Suprapubic skin (tissue), 4 donors: ENCODE measurements at regions not wholly inside any gene's neighbourhood (a gene's known extent, or its start where the extent isn't known, plus 50 kb on each side); places are given as distances from the start of the nearest gene placed in this dataset.
"Not testable (repeated sequence)": the region's sequence is repeated elsewhere in the genome, so short reads cannot be mapped to it uniquely, and the experiment has no call there.

ENCODE experiments used
- DNase-seq, 2 donors: peaks; one replicate each; pipeline ENCODE4 v3.0.0-alpha.2; 2019; ENCODE audit warnings: low spot score in 2 of 2
- H3K27ac ChIP-seq: fragments of 200-600 bp; sonication (generic); one replicate; pipeline ENCODE4 v1.5.1; 2019
- H3K27me3 ChIP-seq: fragments of 200-600 bp; sonication (generic); one replicate; pipeline ENCODE4 v1.5.1; 2019
- H3K36me3 ChIP-seq: fragments of 200-600 bp; sonication (generic); one replicate; pipeline ENCODE4 v1.5.1; 2019
- H3K4me1 ChIP-seq: fragments of 200-600 bp; sonication (generic); one replicate; pipeline ENCODE4 v1.5.1; 2019
- H3K4me3 ChIP-seq: fragments of 200-600 bp; sonication (generic); one replicate; pipeline ENCODE4 v1.5.1; 2019; ENCODE audit warnings: mild to moderate bottlenecking
- H3K9me3 ChIP-seq: fragments of 200-600 bp; sonication (generic); one replicate; pipeline ENCODE4 v1.5.1; 2019
- WGBS: methylation state at CpG from one replicate; pipeline ENCODE4 v1.1.5; 2018; 5-methylcytosine and 5-hydroxymethylcytosine counted together

DNA sequence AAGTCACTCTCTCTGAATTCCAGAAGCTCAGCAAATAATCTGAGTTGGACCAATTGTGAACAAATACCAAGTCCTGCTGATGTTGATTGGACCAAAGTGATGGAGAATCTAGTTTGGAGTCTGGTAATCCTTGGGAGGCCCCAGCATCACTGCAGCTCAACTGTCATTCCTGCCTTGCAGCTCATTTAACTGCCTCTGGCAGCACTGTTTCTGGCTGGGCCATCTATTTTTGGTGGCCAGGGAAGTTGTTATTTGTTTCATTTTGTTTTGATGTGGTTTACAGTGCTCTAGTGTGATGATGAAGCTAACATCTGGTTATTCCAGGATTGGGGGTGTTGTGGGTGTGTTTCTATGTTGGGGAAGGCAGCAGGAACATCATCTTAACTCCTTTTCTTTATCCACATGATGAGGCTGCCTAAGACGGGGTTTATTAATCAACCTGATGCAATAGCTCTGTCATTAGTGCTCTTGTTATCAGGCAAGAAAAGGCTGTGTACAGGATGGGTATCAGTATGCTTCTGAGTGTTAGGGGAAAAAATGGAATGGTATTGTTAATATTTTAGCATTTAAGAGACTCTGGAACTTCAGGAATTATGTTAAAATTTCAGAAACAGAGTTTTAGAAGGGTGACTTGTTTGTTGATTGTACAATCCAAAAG lies 91.7 kb upstream of the SEC22B start:
- H3K9me3 ChIP-seq, H3K27me3 ChIP-seq, H3K36me3 ChIP-seq, H3K27ac ChIP-seq, H3K4me1 ChIP-seq, H3K4me3 ChIP-seq: not testable (repeated sequence)
- WGBS: no CpG with 5 or more reads among the region's 1 CpG
- DNase-seq: peak in 1 of 2 donors; percentile 44

DNA sequence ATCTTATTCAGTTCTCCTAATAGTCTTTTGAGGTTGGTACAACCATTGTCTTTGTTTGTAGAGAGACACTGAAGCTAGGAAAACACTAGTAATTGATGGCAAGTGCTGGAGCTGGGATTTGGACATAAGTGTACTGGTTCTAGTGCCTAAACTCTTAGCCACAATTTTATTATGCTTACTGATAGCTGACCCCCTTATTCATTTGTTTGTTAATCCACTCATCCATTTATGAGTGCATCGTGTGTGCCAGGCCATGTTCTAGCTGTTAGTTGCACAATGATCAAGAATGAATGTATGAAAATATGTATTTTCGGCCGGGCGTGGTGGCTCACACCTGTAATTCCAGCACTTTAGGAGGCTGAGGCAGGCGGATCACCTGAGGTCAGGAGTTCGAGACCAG lies 88.2 kb upstream of the SEC22B start:
- H3K36me3 ChIP-seq, DNase-seq, H3K27ac ChIP-seq, H3K4me3 ChIP-seq, H3K27me3 ChIP-seq, H3K4me1 ChIP-seq, H3K9me3 ChIP-seq: not testable (repeated sequence)
- WGBS: no CpG with 5 or more reads among the region's 6 CpGs

DNA sequence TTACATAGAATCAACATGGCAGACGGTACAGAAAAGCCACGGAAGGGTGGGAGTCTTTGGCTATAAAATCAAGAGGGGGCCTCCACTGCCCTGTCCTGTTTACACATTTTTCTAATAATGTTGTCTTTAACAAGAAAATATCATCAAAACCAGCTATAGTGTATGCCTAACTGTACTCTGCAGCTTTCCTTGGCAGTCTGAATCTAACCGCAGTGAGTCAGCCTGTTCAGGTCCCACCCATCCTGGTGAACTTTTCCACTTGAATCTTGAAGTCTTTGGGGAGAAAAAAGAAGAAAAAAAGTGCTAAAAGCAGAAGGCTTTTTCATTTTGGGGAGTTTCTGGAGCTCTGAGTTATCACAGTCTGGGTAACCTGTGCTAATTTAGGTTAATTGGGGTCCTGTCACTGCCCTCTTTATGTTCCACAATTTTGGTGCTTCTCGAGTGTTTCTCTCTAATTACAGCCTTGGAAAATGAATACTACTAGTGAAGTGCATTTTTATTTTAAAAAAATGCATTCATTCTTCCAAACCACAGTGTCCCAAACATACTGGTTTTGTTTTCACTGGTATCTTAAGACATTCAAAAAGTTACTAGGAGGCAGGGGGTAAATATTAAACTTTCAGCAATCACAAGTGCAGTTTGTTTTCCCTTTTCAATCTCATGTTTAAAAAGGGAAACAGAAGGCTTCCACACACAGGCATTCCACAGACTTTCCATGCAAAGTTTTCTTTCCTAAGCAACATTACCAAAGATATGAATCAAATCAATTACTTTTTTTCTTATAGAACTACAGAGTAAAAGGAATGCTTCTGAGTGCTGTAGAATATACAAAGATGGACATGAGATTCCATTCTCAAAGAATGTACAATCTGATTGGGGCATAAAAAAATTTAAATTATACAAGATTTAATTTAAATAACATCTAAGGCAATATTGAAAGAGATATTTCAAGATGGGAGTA lies 86.8 kb upstream of the SEC22B start:
- H3K36me3 ChIP-seq, H3K27me3 ChIP-seq, DNase-seq, H3K27ac ChIP-seq, H3K4me3 ChIP-seq, H3K9me3 ChIP-seq, H3K4me1 ChIP-seq: not testable (repeated sequence)
- no CpG with 5 or more reads among the region's 4 CpGs for WGBS

DNA sequence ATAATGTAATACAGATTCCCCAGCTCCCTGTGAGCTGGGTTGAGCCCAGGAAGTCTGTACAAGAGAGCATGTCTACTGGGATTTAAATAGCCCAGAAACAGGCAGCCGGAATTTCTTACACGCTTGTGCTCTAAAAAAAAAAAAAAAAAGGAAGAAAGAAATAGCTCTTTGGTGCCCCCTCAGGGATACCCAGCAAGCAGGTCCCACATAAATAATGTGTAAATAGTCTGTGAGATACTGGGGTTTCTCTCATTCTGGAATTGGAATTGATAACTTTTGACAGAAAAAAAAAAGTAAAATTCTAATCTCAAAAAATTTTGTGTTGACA lies 81.4 kb upstream of the SEC22B start:
- not testable (repeated sequence) for H3K4me3 ChIP-seq
- no CpG with 5 or more reads among the region's 2 CpGs for WGBS

DNA sequence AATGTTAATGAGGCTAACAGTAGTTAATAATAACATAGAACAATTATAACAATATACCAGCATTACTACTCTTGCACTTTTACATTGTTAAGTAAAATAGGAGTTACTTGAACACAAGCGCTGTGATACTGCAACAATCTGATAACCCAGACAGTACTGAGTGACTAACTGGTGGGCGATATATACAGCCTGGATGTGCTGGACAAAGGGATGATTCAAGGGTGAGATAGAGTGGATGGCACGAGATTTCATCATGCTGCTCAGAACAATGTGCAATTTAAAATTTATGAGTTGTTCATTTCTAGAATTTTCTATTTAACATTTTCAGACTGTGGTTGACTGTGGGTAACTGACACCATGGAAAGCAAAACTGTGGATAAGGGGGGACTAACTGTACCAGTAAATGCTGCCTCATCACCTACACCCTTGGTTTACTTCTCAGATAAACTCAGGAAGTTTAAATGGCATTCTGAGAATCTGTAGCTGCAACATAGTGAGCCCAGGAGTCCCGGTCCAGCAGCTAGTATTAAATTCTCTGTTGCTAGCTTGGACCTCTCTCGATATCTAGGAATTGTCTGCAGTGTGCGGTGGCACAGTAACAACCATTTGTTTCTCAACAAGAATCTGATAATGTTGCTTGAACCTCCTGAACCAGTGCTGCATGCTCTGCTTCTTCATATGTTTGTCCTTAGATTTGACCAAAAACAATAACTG lies 80.9 kb upstream of the SEC22B start:
- H3K27me3 ChIP-seq, H3K4me3 ChIP-seq, H3K27ac ChIP-seq, H3K36me3 ChIP-seq, DNase-seq, H3K9me3 ChIP-seq, H3K4me1 ChIP-seq: not testable (repeated sequence)
- WGBS: no CpG with 5 or more reads among the region's 6 CpGs

More for the DNA sequence above, 81.4 kb upstream of the SEC22B start:
- not testable (repeated sequence) for H3K4me1 ChIP-seq, H3K9me3 ChIP-seq, H3K36me3 ChIP-seq, H3K27me3 ChIP-seq, DNase-seq, H3K27ac ChIP-seq

DNA sequence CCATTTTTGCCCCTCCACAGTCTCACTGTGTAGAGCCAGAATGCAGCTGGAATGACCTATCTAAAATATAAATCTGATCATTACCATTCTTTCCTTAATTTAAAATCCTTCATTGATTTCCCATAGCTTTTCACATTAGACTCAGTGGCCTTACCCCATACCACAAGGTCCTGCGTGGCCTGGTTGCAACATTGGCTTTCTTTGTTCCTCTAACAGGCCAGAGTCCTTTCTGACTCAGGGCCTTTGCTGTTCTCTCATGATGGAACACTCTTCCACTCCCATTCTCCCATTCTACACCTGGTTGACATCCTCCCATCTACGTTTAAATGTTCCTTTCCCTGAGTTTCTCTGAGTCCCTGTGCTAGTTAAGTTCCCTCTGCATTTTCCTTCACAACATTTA lies 74.4 kb upstream of the SEC22B start:
- not testable (repeated sequence) for H3K27ac ChIP-seq, DNase-seq

DNA sequence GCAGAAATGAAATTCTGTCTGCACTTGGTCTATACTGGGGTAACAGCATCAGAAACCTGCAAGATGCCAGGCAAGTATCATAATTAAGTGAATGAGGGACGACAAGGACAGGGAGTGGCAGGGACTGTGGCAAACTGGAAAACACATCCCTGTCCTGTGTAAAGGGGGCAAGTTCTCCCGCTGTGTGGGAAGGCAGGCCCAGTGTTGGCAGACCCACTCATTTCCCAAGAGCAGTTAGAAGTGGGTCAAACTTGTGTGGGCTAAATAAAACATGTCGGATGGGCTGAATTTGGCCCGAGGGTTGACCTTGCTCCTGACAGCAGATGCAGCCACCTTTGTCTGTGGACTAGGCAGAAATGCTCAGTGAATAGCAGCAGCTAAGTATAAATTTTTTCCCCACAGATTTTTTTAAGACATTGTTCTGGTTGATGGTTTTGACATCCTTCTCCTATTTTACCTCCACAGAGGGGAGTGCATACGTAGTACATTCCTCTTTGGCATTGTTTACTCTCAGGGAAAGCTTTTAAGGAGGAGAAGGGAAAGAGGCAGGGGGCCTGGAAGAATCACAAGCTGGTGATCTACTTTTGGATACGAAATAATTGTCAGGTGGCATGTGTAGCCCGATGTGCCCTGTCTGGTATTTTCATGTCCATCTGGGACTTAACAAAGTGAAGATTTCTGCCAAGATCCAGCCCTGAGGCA lies 72.6 kb upstream of the SEC22B start:
- not testable (repeated sequence) for H3K27ac ChIP-seq, H3K36me3 ChIP-seq, H3K9me3 ChIP-seq, H3K27me3 ChIP-seq, H3K4me1 ChIP-seq, H3K4me3 ChIP-seq, DNase-seq
- WGBS: no CpG with 5 or more reads among the region's 7 CpGs

More for the DNA sequence above, 74.4 kb upstream of the SEC22B start:
- not testable (repeated sequence) for H3K27me3 ChIP-seq, H3K4me3 ChIP-seq, H3K9me3 ChIP-seq, H3K4me1 ChIP-seq, H3K36me3 ChIP-seq
- WGBS: no CpG with 5 or more reads among the region's 2 CpGs

DNA sequence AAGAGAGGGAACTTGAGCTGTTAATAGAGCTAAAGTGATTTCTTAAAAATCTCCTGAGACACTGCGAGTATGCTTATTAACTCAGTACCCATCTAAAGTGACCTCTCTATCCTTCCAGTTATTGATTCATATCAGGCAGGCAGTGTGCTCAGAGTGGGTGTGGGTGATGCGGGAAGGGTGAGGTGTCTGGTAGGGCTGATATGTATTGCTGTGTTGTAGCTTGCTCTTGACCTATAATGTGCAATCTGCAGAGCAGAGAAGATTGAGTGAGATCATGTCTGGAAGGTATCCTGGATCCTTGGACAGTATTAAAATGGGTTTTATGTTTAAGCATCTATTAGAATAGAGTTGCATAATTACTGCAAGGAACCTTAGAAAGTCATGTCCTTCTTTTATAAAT lies 71.9 kb upstream of the SEC22B start:
- WGBS: no CpG with 5 or more reads among the region's 2 CpGs
- H3K9me3 ChIP-seq, DNase-seq, H3K36me3 ChIP-seq, H3K27me3 ChIP-seq, H3K4me3 ChIP-seq, H3K4me1 ChIP-seq, H3K27ac ChIP-seq: not testable (repeated sequence)

DNA sequence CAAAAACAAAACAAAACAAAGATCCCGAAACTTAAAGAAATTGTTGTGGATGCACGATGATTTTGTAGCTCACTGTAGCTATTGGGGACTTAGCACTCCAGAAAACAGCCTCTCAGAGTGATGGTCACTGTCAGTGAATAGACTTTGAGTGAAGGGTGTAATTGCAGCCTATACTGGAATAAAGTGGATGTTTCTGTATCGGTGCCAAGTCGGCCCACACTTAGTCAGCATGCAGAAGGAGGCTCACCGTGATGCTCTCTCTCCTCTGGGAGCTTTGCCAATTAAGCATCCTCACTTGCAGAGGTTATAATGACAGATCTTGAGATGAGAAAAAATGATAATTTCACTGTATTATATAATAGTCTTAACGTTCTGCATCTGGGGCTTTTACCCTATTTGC lies 67.5 kb upstream of the SEC22B start:
- H3K9me3 ChIP-seq, H3K36me3 ChIP-seq, H3K4me1 ChIP-seq, H3K27me3 ChIP-seq, H3K4me3 ChIP-seq, DNase-seq, H3K27ac ChIP-seq: not testable (repeated sequence)
- no CpG with 5 or more reads among the region's 6 CpGs for WGBS

DNA sequence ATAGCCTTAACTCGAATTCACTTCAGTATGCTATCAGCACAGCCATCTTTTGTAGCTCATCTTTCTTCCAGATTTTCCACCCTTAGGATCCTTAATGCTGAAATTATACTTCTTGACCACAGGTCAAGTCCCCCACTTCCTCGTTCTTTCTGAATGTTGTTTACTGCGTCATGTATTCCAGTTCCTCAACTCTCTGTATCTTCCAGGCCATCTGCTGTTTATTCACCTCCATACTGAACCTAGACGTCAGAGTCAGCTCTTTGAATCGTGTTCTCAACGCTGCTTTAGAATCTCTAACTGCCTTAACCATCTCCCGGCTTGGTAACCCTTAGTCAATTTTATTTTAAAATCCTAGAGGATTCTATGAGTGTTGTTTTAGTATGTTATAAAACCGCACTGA lies 66.3 kb upstream of the SEC22B start:
- H3K4me1 ChIP-seq, DNase-seq, H3K36me3 ChIP-seq, H3K27me3 ChIP-seq, H3K27ac ChIP-seq, H3K9me3 ChIP-seq, H3K4me3 ChIP-seq: not testable (repeated sequence)
- no CpG with 5 or more reads among the region's 8 CpGs for WGBS

DNA sequence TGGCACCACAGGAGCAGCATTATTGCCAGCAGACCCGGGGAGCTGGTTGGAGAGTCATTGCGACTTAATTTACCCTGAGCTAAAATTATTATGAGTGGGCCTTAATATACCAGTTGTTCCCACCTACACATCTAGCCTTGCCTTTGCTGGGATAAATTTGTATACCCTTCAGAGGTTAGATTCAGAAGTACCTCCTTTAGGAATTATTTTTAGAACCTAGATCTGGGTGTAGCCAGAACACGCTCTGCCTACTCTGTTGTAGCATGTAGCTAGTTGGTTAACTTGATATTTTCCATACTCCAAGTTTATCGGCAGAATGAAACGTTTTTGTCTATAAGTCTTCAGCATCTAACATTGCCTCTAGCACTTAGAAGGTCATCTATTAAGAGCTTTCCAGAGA lies 65.5 kb upstream of the SEC22B start:
- not testable (repeated sequence) for H3K27ac ChIP-seq, H3K4me3 ChIP-seq, DNase-seq, H3K4me1 ChIP-seq, H3K9me3 ChIP-seq, H3K36me3 ChIP-seq, H3K27me3 ChIP-seq
- WGBS: no CpG with 5 or more reads among the region's 5 CpGs

DNA sequence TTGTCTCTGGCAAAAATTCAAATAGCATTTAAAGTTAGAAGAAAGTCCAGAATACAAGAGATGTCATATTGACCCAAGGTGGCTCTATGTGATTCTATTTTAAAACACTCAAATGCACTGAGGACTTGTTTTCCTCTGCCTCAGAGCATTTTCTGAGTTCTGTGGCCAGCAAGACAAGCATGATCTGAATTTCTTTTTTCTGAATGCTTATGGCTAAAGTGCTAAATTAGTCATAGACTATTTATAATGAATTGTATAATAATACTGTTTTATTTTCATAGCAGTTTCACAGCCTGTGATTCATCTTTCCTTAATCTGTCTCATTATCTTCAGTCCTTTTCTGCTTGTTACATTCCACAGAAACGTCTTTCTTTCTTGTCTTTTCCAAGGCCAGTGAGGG lies 63.9 kb upstream of the SEC22B start:
- not testable (repeated sequence) for H3K27ac ChIP-seq, H3K4me3 ChIP-seq, H3K9me3 ChIP-seq, DNase-seq, H3K4me1 ChIP-seq, H3K27me3 ChIP-seq, H3K36me3 ChIP-seq
- WGBS: no CpG with 5 or more reads among the region's 1 CpG

DNA sequence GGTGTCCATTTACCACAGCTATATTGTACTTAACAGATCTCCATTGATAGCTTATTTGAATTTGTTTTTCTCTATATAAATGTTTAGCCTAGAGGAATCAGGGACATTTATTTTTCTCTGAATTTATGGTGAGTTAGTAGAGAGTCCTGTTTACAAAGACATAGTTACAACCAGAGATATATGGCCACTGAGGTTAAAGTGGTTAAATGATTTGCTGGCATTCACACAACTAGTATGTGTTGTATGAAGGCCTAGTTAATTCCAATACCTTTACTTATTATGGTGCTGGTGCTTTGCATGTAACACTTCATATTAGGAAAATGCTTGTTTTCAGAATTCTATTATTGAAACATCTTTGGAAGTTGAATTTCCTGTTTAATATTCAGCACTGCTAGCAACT lies 63.0 kb upstream of the SEC22B start:
- not testable (repeated sequence) for H3K4me3 ChIP-seq, H3K36me3 ChIP-seq, H3K27me3 ChIP-seq, H3K27ac ChIP-seq, H3K9me3 ChIP-seq, DNase-seq, H3K4me1 ChIP-seq

DNA sequence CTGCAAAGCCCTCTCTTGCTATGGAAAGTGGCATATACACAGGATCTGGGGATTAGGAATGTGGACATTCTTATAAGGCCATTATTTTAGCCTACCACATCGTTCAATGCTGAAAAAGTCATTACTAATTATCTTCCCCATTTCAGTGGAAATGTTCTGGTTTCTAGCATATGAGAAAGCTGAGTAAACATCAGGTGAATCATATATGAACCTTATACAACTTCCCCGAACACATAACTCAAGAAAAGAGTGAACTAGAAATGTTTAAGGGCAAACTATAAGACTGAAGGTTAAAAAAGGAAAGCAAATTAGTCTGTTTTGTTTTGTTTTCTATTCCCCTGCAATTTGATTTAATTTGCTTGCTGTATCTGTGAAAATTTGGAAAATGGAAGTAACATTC lies 62.5 kb upstream of the SEC22B start:
- DNase-seq, H3K36me3 ChIP-seq, H3K27me3 ChIP-seq, H3K9me3 ChIP-seq, H3K4me1 ChIP-seq, H3K27ac ChIP-seq, H3K4me3 ChIP-seq: not testable (repeated sequence)
- no CpG with 5 or more reads among the region's 2 CpGs for WGBS
